IMR-90 (cell line): ENCODE measurements at regions not wholly inside any gene's neighbourhood (a gene's known extent, or its start where the extent isn't known, plus 50 kb on each side); places are given as distances from the start of the nearest gene placed in this dataset.

ENCODE experiments used
- BHLHE40 ChIP-seq: fragments of 150-350 bp; IDR thresholded peaks from 2 replicates; pipeline ENCODE4 v1.6.1; 2016; ENCODE audit warnings: mild to moderate bottlenecking, low read depth, low read length
- CEBPB ChIP-seq: IDR thresholded peaks from 2 replicates; pipeline ENCODE4 v1.6.1; 2012; ENCODE audit warnings: low read depth, low read length, improper control_type of control experiment
- FOS ChIP-seq: fragments of 150-350 bp; IDR thresholded peaks from 2 replicates; pipeline ENCODE4 v1.6.1; 2016; ENCODE audit warnings: low read depth, low read length
- MXI1 ChIP-seq: IDR thresholded peaks from 2 replicates; pipeline ENCODE4 v1.6.1; 2012; ENCODE audit warnings: low read depth, mild to moderate bottlenecking, low read length, moderate library complexity, borderline replicate concordance
- POLR2A ChIP-seq: IDR thresholded peaks from 2 replicates; pipeline ENCODE4 v1.6.1; 2012; ENCODE audit warnings: mild to moderate bottlenecking, low read depth, low read length
- RCOR1 ChIP-seq: IDR thresholded peaks from 2 replicates; pipeline ENCODE4 v1.6.1; 2012; ENCODE audit warnings: mild to moderate bottlenecking, low read length, improper control_type of control experiment; ENCODE audit not compliant: insufficient replicate concordance
- SMC3 ChIP-seq: fragments of 150-350 bp; IDR thresholded peaks from 2 replicates; pipeline ENCODE4 v1.6.1; 2016; ENCODE audit warnings: low read depth, mild to moderate bottlenecking, antibody characterized with exemption, low read length, moderate library complexity
- TF ChIP-seq, protein P1 (sequence below): conservative IDR thresholded peaks from 2 replicates; pipeline ENCODE4 v1.5.1; 2012; ENCODE audit warnings: mild to moderate bottlenecking, low read depth, low read length, improper control_type of control experiment

DNA sequence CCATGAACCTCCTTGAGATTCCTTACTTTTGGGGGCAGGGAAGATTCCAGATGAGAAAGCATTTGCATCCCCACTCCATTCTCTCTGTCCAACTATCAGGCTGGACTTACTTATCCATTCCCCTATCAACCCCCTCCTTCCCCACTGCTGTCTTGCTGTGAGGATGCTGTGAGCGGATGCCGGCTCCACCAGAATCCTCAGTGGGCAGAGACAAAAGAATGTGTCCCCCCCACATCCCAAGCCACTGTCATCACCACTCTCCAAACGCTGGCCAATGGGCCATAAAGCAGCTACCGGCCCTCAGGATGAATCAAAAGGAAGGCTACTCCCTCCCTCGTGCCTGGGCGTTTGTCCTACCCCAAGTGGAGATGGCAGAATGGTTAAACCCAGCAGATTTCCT, 173.0 kb upstream of the NTF3 start:
- TF ChIP-seq, protein P1, sequence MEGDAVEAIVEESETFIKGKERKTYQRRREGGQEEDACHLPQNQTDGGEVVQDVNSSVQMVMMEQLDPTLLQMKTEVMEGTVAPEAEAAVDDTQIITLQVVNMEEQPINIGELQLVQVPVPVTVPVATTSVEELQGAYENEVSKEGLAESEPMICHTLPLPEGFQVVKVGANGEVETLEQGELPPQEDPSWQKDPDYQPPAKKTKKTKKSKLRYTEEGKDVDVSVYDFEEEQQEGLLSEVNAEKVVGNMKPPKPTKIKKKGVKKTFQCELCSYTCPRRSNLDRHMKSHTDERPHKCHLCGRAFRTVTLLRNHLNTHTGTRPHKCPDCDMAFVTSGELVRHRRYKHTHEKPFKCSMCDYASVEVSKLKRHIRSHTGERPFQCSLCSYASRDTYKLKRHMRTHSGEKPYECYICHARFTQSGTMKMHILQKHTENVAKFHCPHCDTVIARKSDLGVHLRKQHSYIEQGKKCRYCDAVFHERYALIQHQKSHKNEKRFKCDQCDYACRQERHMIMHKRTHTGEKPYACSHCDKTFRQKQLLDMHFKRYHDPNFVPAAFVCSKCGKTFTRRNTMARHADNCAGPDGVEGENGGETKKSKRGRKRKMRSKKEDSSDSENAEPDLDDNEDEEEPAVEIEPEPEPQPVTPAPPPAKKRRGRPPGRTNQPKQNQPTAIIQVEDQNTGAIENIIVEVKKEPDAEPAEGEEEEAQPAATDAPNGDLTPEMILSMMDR, result no peak
- TF ChIP-seq BHLHE40 (no peak), SMC3 (no peak), MXI1 (no peak), CEBPB (no peak), FOS (no peak), POLR2A (no peak), RCOR1 (no peak)
